A673 (cell line): ENCODE measurements at regions not wholly inside any gene's neighbourhood (a gene's known extent, or its start where the extent isn't known, plus 50 kb on each side); places are given as distances from the start of the nearest gene placed in this dataset.

Experiments used
- BruUV-seq: library from RNA; stranded (reverse); fragments of 400-500 nt; replicated peaks from 2 replicates; lab custom pipeline; 2021; lab: Mats Ljungman, UMichigan
- CTCF ChIA-PET: fragments of 300-600 bp; sonication (Branson Sonifier 250); formaldehyde crosslinking; loops from one replicate; lab custom pipeline; 2022; ENCODE audit warnings: antibody characterized with exemption; lab: Charles Lee
- POLR2A ChIA-PET: fragments of 300-600 bp; sonication (Branson Sonifier 250); formaldehyde crosslinking; loops from one replicate; lab custom pipeline; 2022; ENCODE audit warnings: antibody characterized with exemption; ENCODE audit not compliant: low non-redundant PET; lab: Charles Lee
- DNase-seq: peaks from one replicate; pipeline ENCODE4 v3.0.0-alpha.2; 2015; ENCODE audit warnings: low spot score
- H3K27ac ChIP-seq: fragments of 200-600 bp; sonication (generic); 2 replicates; pipeline ENCODE4 v1.5.1; 2016; ENCODE audit warnings: mixed run types, low read depth, mild to moderate bottlenecking, mixed read lengths, antibody characterized with exemption, low read length; ENCODE audit not compliant: poor library complexity, severe bottlenecking
- H3K27me3 ChIP-seq: fragments of 200-600 bp; sonication (generic); replicated peaks from 2 replicates; pipeline ENCODE4 v1.6.1; 2017; ENCODE audit warnings: mixed run types, low read depth, mild to moderate bottlenecking, mixed read lengths, antibody characterized with exemption, low read length; ENCODE audit not compliant: insufficient read depth, poor library complexity
- H3K36me3 ChIP-seq: fragments of 200-600 bp; sonication (generic); 2 replicates; pipeline ENCODE4 v1.6.1; 2016; ENCODE audit warnings: mixed run types, mild to moderate bottlenecking, mixed read lengths, antibody characterized with exemption, low read length; ENCODE audit not compliant: insufficient read depth, poor library complexity, severe bottlenecking
- H3K4me1 ChIP-seq: fragments of 200-600 bp; sonication (generic); 2 replicates; pipeline ENCODE4 v1.6.1; 2017; ENCODE audit warnings: mixed run types, mild to moderate bottlenecking, mixed read lengths, antibody characterized with exemption, low read length; ENCODE audit not compliant: insufficient read depth, poor library complexity, severe bottlenecking
- H3K4me3 ChIP-seq: fragments of 200-600 bp; sonication (generic); 2 replicates; pipeline ENCODE4 v1.5.1; 2016; ENCODE audit warnings: low read depth, mixed run types, mild to moderate bottlenecking, mixed read lengths, low read length; ENCODE audit not compliant: poor library complexity, severe bottlenecking
- H3K9me3 ChIP-seq: fragments of 200-600 bp; sonication (generic); 2 replicates; pipeline ENCODE4 v1.6.1; 2016; ENCODE audit warnings: mixed run types, low read depth, mild to moderate bottlenecking, mixed read lengths, antibody characterized with exemption, low read length; ENCODE audit not compliant: poor library complexity, severe bottlenecking
- CTCF ChIP-seq: fragments of 300-800, 200-600 bp; sonication (generic); conservative IDR thresholded peaks from 2 replicates; pipeline ENCODE4 v1.5.1; 2017; ENCODE audit warnings: low read depth, mild to moderate bottlenecking, antibody characterized with exemption, low read length, moderate library complexity, mixed read lengths
- EZH2 ChIP-seq: fragments of 200-600 bp; sonication (generic); IDR thresholded peaks from 2 replicates; pipeline ENCODE4 v1.6.1; 2017; ENCODE audit warnings: borderline replicate concordance, low read depth, mild to moderate bottlenecking, mixed read lengths, antibody characterized with exemption, low read length; ENCODE audit not compliant: poor library complexity, severe bottlenecking
- intact Hi-C: fragments of 100-400 bp; cut with micrococcal nuclease; formaldehyde crosslinking; loops from one replicate; pipeline ENCODE4 v1.10.0; 2022; ENCODE audit not compliant: unreplicated experiment

GRCh38 chr13:106367361-106367971 is 168.0 kb downstream of the EFNB2 start:
- BruUV-seq, result no TSS peak
- Histone ChIP-seq H3K4me1 (no peaks in the 10 kb centered on the region), H3K27ac (no peak overlapping the region), H3K36me3 (no peaks in the 10 kb centered on the region), H3K9me3 (no peaks in the 10 kb centered on the region), H3K4me3 (no peak overlapping the region), H3K27me3 (no peaks in the 10 kb centered on the region)
- ChIA-PET POLR2A (no interaction called here), CTCF (no interaction called here)
- no peak for TF ChIP-seq EZH2
- TF ChIP-seq CTCF, result no peak
- DNase-seq, result no peak
- intact Hi-C loops, result no loop called here

- TF ChIP-seq CTCF, result no peak
- Histone ChIP-seq H3K36me3 (no peaks in the 10 kb centered on the region), H3K9me3 (no peaks in the 10 kb centered on the region), H3K4me1 (no peaks in the 10 kb centered on the region), H3K27me3 (no peaks in the 10 kb centered on the region), H3K4me3 (no peak overlapping the region), H3K27ac (no peak overlapping the region)
- DNase-seq, result no peak
- BruUV-seq, result no TSS peak
- intact Hi-C loops, result no loop called here
- ChIA-PET POLR2A (no interaction called here), CTCF (no interaction called here)
Measured at GRCh38 chr13:106362707-106363106, 172.8 kb downstream of the EFNB2 start.

- ChIA-PET POLR2A (no interaction called here), CTCF (no interaction called here)
- Histone ChIP-seq H3K36me3 (no peaks in the 10 kb centered on the region), H3K27me3 (no peaks in the 10 kb centered on the region), H3K9me3 (no peaks in the 10 kb centered on the region), H3K4me3 (no peak overlapping the region), H3K27ac (no peak overlapping the region), H3K4me1 (no peaks in the 10 kb centered on the region)
- no peak for DNase-seq
- intact Hi-C loops, result no loop called here
- no TSS peak for BruUV-seq
- TF ChIP-seq EZH2, result no peak
Measured at GRCh38 chr13:106361621-106362020, 173.8 kb downstream of the EFNB2 start.

- Histone ChIP-seq H3K9me3 (no peaks in the 10 kb centered on the region), H3K27me3 (no peaks in the 10 kb centered on the region), H3K27ac (no peak overlapping the region), H3K36me3 (no peaks in the 10 kb centered on the region), H3K4me1 (no peaks in the 10 kb centered on the region), H3K4me3 (no peak overlapping the region)
- ChIA-PET CTCF (no interaction called here), POLR2A (no interaction called here)
- intact Hi-C loops, result no loop called here
- no peak for DNase-seq
- no peak for TF ChIP-seq EZH2
- TF ChIP-seq CTCF, result no peak
- no TSS peak for BruUV-seq
Measured at GRCh38 chr13:106357198-106357597, 178.3 kb downstream of the EFNB2 start.
